ENCODE measurements at regions not wholly inside any gene's neighbourhood (a gene's known extent, or its start where the extent isn't known, plus 50 kb on each side); places are given as distances from the start of the nearest gene placed in this dataset.

DNA sequence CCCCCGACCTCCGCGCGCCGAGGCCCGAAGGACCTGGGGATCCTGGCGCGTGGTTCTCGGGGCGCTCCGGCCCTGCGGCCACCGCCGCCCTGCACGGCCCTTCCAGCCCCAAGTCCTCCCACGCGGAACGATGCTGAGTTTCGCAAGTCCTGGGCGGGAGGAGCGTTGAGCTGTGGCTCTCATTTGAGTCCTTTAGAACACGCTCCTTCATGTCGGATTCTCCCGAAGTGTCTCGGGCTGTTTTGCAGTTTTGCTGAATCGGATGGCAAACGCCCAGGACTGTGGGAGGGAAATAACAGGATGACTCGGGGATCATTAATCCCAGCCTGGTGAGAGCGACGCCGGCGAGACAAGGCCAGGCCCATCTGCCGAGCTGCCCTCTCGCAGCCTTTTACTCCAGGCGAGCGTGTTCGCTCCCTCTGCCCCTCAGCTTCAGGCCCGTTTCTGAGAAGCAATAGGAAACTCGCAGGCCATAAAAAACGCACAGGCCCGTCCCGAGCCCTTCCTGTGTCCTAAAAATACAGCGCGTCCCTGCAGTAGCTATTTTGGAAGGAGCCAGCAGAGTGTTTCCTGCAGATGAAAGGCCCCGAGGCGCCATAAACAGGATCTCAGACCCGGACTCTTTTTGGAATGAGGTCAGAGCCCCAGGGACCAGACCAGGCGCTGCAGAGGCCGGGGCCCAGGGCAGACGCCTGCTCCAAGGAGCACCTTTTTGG is 153.5 kb downstream of the DLL1 start:
- TF ChIP-seq, protein P1, sequence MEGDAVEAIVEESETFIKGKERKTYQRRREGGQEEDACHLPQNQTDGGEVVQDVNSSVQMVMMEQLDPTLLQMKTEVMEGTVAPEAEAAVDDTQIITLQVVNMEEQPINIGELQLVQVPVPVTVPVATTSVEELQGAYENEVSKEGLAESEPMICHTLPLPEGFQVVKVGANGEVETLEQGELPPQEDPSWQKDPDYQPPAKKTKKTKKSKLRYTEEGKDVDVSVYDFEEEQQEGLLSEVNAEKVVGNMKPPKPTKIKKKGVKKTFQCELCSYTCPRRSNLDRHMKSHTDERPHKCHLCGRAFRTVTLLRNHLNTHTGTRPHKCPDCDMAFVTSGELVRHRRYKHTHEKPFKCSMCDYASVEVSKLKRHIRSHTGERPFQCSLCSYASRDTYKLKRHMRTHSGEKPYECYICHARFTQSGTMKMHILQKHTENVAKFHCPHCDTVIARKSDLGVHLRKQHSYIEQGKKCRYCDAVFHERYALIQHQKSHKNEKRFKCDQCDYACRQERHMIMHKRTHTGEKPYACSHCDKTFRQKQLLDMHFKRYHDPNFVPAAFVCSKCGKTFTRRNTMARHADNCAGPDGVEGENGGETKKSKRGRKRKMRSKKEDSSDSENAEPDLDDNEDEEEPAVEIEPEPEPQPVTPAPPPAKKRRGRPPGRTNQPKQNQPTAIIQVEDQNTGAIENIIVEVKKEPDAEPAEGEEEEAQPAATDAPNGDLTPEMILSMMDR (conservative IDR thresholded peaks at IDR 0.05; ENCODE audit: low read depth in 2 of 2): no peak
- TF ChIP-seq POLR2AphosphoS5 (IDR thresholded peaks at IDR 0.05; ENCODE audit: low read depth): no peak
- no peak for TF ChIP-seq EZH2 (IDR thresholded peaks at IDR 0.05; ENCODE audit: low read depth, unreplicated experiment)
- TF ChIP-seq EZH2phosphoT487 (IDR thresholded peaks at IDR 0.05; ENCODE audit: unreplicated experiment): no peak
- TF ChIP-seq, protein P2, sequence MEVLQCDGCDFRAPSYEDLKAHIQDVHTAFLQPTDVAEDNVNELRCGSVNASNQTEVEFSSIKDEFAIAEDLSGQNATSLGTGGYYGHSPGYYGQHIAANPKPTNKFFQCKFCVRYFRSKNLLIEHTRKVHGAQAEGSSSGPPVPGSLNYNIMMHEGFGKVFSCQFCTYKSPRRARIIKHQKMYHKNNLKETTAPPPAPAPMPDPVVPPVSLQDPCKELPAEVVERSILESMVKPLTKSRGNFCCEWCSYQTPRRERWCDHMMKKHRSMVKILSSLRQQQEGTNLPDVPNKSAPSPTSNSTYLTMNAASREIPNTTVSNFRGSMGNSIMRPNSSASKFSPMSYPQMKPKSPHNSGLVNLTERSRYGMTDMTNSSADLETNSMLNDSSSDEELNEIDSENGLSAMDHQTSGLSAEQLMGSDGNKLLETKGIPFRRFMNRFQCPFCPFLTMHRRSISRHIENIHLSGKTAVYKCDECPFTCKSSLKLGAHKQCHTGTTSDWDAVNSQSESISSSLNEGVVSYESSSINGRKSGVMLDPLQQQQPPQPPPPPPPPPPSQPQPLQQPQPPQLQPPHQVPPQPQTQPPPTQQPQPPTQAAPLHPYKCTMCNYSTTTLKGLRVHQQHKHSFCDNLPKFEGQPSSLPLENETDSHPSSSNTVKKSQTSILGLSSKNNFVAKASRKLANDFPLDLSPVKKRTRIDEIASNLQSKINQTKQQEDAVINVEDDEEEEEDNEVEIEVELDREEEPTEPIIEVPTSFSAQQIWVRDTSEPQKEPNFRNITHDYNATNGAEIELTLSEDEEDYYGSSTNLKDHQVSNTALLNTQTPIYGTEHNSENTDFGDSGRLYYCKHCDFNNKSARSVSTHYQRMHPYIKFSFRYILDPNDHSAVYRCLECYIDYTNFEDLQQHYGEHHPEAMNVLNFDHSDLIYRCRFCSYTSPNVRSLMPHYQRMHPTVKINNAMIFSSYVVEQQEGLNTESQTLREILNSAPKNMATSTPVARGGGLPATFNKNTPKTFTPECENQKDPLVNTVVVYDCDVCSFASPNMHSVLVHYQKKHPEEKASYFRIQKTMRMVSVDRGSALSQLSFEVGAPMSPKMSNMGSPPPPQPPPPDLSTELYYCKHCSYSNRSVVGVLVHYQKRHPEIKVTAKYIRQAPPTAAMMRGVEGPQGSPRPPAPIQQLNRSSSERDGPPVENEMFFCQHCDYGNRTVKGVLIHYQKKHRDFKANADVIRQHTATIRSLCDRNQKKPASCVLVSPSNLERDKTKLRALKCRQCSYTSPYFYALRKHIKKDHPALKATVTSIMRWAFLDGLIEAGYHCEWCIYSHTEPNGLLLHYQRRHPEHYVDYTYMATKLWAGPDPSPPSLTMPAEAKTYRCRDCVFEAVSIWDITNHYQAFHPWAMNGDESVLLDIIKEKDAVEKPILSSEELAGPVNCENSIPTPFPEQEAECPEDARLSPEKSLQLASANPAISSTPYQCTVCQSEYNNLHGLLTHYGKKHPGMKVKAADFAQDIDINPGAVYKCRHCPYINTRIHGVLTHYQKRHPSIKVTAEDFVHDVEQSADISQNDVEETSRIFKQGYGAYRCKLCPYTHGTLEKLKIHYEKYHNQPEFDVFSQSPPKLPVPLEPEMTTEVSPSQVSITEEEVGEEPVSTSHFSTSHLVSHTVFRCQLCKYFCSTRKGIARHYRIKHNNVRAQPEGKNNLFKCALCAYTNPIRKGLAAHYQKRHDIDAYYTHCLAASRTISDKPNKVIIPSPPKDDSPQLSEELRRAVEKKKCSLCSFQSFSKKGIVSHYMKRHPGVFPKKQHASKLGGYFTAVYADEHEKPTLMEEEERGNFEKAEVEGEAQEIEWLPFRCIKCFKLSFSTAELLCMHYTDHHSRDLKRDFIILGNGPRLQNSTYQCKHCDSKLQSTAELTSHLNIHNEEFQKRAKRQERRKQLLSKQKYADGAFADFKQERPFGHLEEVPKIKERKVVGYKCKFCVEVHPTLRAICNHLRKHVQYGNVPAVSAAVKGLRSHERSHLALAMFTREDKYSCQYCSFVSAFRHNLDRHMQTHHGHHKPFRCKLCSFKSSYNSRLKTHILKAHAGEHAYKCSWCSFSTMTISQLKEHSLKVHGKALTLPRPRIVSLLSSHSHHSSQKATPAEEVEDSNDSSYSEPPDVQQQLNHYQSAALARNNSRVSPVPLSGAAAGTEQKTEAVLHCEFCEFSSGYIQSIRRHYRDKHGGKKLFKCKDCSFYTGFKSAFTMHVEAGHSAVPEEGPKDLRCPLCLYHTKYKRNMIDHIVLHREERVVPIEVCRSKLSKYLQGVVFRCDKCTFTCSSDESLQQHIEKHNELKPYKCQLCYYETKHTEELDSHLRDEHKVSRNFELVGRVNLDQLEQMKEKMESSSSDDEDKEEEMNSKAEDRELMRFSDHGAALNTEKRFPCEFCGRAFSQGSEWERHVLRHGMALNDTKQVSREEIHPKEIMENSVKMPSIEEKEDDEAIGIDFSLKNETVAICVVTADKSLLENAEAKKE (CRISPR knock-in tag; IDR thresholded peaks at IDR 0.05): no peak

All from GM23338 (cell line).